AG09309 (cell line): ENCODE measurements at regions not wholly inside any gene's neighbourhood (a gene's known extent, or its start where the extent isn't known, plus 50 kb on each side); places are given as distances from the start of the nearest gene placed in this dataset.

Source experiments
- DNase-seq: peaks from one replicate; pipeline ENCODE4 v3.0.0-alpha.2; 2010; ENCODE audit warnings: low read depth
- H3K4me3 ChIP-seq: 2 replicates; pipeline ENCODE4 v1.5.1; 2011; ENCODE audit warnings: mild to moderate bottlenecking, low read depth, low read length, moderate library complexity; ENCODE audit not compliant: control insufficient read depth
- TF ChIP-seq, protein P1 (sequence below): IDR thresholded peaks from 2 replicates; pipeline ENCODE4 v1.5.1; 2011; ENCODE audit warnings: mild to moderate bottlenecking, low read depth, low read length, inconsistent platforms; ENCODE audit not compliant: insufficient read depth, control insufficient read depth; ENCODE audit errors: missing control alignments

DNA sequence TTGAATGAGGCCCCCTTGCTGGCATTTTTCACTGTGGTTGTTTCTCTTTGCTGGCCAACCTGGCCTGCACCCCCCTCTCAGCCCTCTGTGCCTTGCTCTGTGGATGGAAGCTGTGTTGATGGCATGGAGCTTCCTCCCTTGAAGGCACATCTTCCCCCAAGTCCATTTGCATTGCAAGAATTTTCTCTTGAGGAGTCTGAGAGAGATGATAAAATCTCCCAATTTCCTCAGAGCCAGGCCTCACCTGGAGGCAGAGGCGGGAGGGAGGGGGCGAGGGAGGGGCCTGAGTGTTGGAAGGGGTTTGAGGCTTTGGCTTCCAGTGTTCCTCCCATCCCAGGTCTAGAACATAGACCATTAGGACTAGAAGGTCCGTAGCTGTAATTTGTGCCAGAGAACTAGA lies 175.1 kb downstream of the SCP2D1 start:
- TF ChIP-seq, protein P1, sequence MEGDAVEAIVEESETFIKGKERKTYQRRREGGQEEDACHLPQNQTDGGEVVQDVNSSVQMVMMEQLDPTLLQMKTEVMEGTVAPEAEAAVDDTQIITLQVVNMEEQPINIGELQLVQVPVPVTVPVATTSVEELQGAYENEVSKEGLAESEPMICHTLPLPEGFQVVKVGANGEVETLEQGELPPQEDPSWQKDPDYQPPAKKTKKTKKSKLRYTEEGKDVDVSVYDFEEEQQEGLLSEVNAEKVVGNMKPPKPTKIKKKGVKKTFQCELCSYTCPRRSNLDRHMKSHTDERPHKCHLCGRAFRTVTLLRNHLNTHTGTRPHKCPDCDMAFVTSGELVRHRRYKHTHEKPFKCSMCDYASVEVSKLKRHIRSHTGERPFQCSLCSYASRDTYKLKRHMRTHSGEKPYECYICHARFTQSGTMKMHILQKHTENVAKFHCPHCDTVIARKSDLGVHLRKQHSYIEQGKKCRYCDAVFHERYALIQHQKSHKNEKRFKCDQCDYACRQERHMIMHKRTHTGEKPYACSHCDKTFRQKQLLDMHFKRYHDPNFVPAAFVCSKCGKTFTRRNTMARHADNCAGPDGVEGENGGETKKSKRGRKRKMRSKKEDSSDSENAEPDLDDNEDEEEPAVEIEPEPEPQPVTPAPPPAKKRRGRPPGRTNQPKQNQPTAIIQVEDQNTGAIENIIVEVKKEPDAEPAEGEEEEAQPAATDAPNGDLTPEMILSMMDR, result no peak
- H3K4me3 ChIP-seq, result no peak overlapping the region
- DNase-seq, result no peak

DNA sequence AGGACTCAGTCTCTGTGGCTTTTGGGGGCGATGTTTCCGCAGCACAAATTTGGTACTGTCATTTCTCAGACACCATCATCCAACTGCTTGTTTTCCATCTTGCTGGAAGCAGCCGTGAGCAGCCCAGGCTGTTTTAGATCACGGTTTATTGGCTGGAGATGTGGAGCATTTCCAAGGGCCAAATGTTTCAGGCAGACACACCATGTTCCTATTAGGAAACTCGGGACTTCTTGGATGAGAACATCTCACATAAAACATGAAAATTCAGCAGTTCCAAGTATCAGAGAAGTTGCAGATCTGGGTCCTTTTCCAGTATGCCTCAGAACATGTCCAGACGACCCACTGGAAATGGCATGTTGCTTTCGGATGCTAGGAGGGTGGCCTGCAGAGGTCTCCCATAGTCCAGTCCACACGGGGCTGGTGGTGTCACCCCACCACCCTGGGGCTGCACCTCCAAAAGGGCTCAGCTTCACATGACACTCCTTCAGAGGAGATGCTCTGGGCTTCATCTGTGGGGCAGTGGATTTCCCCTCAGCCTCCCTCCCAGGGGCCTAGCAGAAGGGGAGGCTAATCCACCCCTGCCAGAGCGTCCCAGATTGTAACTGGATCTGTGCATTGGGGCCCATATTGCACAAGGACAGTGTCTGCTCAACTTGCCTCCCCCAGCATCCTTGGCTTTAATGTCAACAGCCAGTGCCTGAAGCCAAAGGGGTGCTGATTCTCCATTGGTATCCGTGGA lies 176.3 kb downstream of the SCP2D1 start:
- DNase-seq, result no peak
- TF ChIP-seq, protein P1, result no peak
- H3K4me3 ChIP-seq, result no peak overlapping the region

DNA sequence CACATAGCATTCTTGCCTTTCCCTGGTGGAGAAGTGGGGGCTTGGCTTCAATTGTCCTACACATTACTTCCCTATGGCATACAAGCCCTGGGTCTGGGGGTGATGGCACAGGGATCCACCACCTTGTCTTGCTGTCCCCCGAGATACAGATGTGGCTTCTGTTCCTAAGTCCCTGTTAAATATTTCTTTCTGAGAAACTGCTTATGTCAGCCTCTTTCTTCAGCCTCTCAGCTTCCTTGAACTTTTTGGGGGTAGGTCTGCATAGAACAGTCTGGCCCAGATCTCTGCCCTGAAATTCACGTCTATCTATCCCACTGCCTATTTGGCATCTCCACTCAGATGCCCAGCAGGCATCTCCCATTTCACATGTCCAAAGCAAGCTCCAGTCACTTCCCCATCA lies 177.4 kb downstream of the SCP2D1 start:
- no peak overlapping the region for H3K4me3 ChIP-seq
- no peak for DNase-seq
- TF ChIP-seq, protein P1, result no peak

DNA sequence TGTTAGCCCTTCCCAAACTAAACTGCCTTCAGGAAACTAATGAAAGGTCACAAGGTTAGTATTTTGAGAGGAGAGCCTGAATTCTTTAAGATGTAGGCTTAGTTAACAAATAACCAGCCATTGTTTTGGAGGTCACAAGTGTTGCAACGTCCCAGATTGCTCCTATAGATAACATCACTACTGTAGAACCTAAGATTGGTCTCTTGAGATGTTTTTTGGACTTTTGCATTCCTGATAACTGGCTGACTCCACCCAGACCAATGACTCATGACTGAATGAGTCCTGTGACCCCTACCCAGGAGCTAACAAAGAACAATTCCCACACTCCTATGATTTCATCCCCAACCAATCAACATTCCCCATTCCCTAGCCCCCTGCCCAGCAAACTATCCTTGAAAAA lies 178.8 kb downstream of the SCP2D1 start:
- TF ChIP-seq, protein P1, result no peak
- H3K4me3 ChIP-seq, result no peak overlapping the region
- DNase-seq, result no peak

DNA sequence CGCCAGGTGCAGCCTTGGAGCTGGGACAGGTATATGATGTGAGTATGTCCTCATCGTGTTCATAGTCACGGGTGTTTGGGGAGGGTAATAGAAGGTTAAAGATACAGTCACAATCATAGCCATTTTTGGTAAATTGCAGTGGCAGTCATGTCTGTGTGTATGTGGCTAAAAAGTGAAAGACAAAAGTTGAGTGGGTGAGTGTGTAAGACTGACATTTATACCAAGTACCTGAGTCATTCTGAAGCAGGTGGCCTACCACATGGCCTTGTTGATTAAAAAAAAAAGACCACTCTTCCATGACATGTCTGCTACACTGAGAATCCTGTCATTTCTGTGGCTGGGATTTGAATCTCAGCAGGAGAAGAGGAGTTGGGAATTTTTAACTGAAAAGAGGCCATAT lies 181.9 kb downstream of the SCP2D1 start:
- no peak overlapping the region for H3K4me3 ChIP-seq
- DNase-seq, result no peak
- TF ChIP-seq, protein P1, result no peak

DNA sequence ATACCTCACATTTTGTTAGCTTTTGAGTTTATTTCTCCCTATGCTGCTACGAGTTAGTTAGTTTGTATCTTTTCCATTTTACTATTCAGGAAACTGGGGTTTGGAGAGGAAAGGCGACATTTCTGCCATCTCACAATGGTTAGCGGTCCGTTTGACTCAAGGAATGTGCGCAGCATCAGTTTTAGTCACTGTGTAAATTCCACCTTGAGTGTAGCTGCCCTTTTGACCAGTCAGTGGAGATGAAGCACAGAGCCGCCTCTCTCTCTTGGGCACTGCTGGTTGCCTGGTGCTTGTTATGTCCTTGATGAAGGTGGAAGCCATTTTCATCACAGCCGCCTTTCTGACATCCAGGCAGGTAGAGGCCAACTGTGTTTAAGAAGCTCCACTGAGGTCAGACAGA lies 185.5 kb downstream of the SCP2D1 start:
- TF ChIP-seq, protein P1, result no peak
- DNase-seq, result no peak
- no peak overlapping the region for H3K4me3 ChIP-seq

DNA sequence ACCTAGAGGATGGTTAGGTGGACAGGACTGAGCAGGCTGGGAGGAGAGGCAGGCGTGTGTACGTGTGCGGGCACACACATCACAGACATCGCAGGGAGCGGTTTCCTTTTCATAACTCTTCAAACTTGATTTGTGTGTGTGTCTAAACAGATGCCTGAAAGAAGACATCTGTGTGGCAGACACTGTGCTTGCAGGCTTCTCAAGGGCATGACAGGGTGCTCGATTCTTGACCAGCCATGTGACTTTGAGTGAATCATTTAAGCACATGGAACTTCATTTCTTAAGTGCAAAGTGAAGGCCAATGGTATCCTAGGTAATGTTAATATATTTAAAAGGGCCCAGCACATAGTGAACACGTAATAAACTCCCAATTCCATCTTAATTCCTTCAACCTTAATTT lies 186.5 kb downstream of the SCP2D1 start:
- TF ChIP-seq, protein P1, result no peak
- H3K4me3 ChIP-seq, result no peak overlapping the region
- no peak for DNase-seq
